Mesendoderm (in vitro differentiated cells): ENCODE measurements at regions not wholly inside any gene's neighbourhood (a gene's known extent, or its start where the extent isn't known, plus 50 kb on each side); places are given as distances from the start of the nearest gene placed in this dataset.

Source experiments
- DNase-seq: peaks from one replicate; pipeline ENCODE4 v3.0.0; 2013
- H2AK5ac ChIP-seq: 2 replicates; pipeline ENCODE4 v1.6.1; 2013; ENCODE audit warnings: low read length, inconsistent platforms
- H2BK120ac ChIP-seq: 2 replicates; pipeline ENCODE4 v1.6.1; 2013; ENCODE audit warnings: low read depth, mild to moderate bottlenecking, low read length, moderate library complexity, mixed read lengths
- H2BK15ac ChIP-seq: replicated peaks from 2 replicates; pipeline ENCODE4 v1.6.1; 2013; ENCODE audit warnings: low read depth, mild to moderate bottlenecking, moderate library complexity
- H2BK5ac ChIP-seq: 2 replicates; pipeline ENCODE4 v1.6.1; 2013; ENCODE audit warnings: low read length, inconsistent platforms
- H3K18ac ChIP-seq: 2 replicates; pipeline ENCODE4 v1.6.1; 2013; ENCODE audit warnings: mild to moderate bottlenecking, low read length, mixed read lengths
- H3K23ac ChIP-seq: one replicate; pipeline ENCODE4 v1.6.1; 2013; ENCODE audit warnings: low read length
- H3K27ac ChIP-seq: 2 replicates; pipeline ENCODE4 v1.5.1; 2013; ENCODE audit warnings: low read depth, mild to moderate bottlenecking, inconsistent platforms, low read length, moderate library complexity
- H3K27me3 ChIP-seq: 2 replicates; pipeline ENCODE4 v1.6.1; 2013; ENCODE audit warnings: low read length, control low read depth, mild to moderate bottlenecking, inconsistent platforms; ENCODE audit not compliant: insufficient read depth, poor library complexity
- H3K36me3 ChIP-seq: 2 replicates; pipeline ENCODE4 v1.6.1; 2013; ENCODE audit warnings: low read length, inconsistent platforms; ENCODE audit not compliant: control insufficient read depth, insufficient read depth
- H3K4ac ChIP-seq: one replicate; pipeline ENCODE4 v1.6.1; 2013; ENCODE audit warnings: low read depth, mild to moderate bottlenecking, low read length, moderate library complexity
- H3K4me1 ChIP-seq: 2 replicates; pipeline ENCODE4 v1.6.1; 2013; ENCODE audit warnings: low read depth, low read length, inconsistent platforms; ENCODE audit not compliant: control insufficient read depth
- H3K4me2 ChIP-seq: 2 replicates; pipeline ENCODE4 v1.6.1; 2013; ENCODE audit warnings: low read length
- H3K4me3 ChIP-seq: 2 replicates; pipeline ENCODE4 v1.5.1; 2013; ENCODE audit warnings: mild to moderate bottlenecking, low read length
- H3K56ac ChIP-seq: one replicate; pipeline ENCODE4 v1.6.1; 2013; ENCODE audit warnings: low read length
- H3K79me1 ChIP-seq: 2 replicates; pipeline ENCODE4 v1.6.1; 2013; ENCODE audit warnings: low read length, inconsistent platforms
- H3K79me2 ChIP-seq: 2 replicates; pipeline ENCODE4 v1.6.1; 2013; ENCODE audit warnings: mild to moderate bottlenecking, low read length; ENCODE audit not compliant: control insufficient read depth, insufficient read depth
- H3K9ac ChIP-seq: 2 replicates; pipeline ENCODE4 v1.6.1; 2013; ENCODE audit warnings: low read length, inconsistent platforms
- H4K5ac ChIP-seq: one replicate; pipeline ENCODE4 v1.6.1; 2013; ENCODE audit warnings: low read length
- H4K8ac ChIP-seq: one replicate; pipeline ENCODE4 v1.6.1; 2013; ENCODE audit warnings: low read depth, mild to moderate bottlenecking, control low read depth, low read length, moderate library complexity
- WGBS: extraction: QIAGEN DNeasy Blood & Tissue Kit; methylation state at CpG from one replicate; pipeline ENCODE4 v1.1.7; 2013; ENCODE audit warnings: low lambda C conversion rate, missing lambda C conversion rate; ENCODE audit not compliant: insufficient coverage; ENCODE audit errors: extremely low coverage; 5-methylcytosine and 5-hydroxymethylcytosine counted together

- Histone ChIP-seq H2AK5ac (no peak overlapping the region), H4K8ac (no peak overlapping the region), H3K27ac (no peak overlapping the region), H3K4me3 (no peak overlapping the region), H2BK120ac (no peak overlapping the region), H3K79me1 (no peaks in the 10 kb centered on the region), H3K18ac (no peak overlapping the region), H3K36me3 (no peaks in the 10 kb centered on the region), H3K79me2 (no peaks in the 10 kb centered on the region), H2BK5ac (no peak overlapping the region), H3K56ac (no peak overlapping the region), H3K27me3 (no peaks in the 10 kb centered on the region), H3K4ac (no peak overlapping the region), H3K4me2 (no peak overlapping the region), H2BK15ac (no peak overlapping the region), H3K9ac (no peak overlapping the region), H3K4me1 (no peaks in the 10 kb centered on the region), H3K23ac (no peak overlapping the region), H4K5ac (no peak overlapping the region)
- no peak for DNase-seq
- WGBS = no CpG with 5 or more reads among the region's 2 CpGs
Observed at GRCh38 chr5:174982485-174982884, 258.1 kb downstream of the MSX2 start.

GRCh38 chr5:174981416-174981815 is 257.0 kb downstream of the MSX2 start:
- no peak overlapping the region for H2AK5ac ChIP-seq
- no CpG with 5 or more reads among the region's 6 CpGs for WGBS
- no peaks in the 10 kb centered on the region for H3K4me1 ChIP-seq

GRCh38 chr5:174980952-174981351 is 256.6 kb downstream of the MSX2 start:
- no peak overlapping the region for H2BK120ac ChIP-seq
- no peak overlapping the region for H2BK5ac ChIP-seq
- H3K4me3 ChIP-seq = no peak overlapping the region
- H3K79me2 ChIP-seq = no peaks in the 10 kb centered on the region
- H3K18ac ChIP-seq = no peak overlapping the region
- H3K27me3 ChIP-seq = no peaks in the 10 kb centered on the region
- H4K8ac ChIP-seq = no peak overlapping the region
- no peak overlapping the region for H2BK15ac ChIP-seq
- no peaks in the 10 kb centered on the region for H3K36me3 ChIP-seq
- no peak overlapping the region for H3K9ac ChIP-seq
- H3K27ac ChIP-seq = no peak overlapping the region
- H3K4me2 ChIP-seq = no peak overlapping the region
- no peaks in the 10 kb centered on the region for H3K79me1 ChIP-seq
- no peaks in the 10 kb centered on the region for H3K4me1 ChIP-seq
- H3K56ac ChIP-seq = no peak overlapping the region
- no peak overlapping the region for H3K4ac ChIP-seq
- H4K5ac ChIP-seq = no peak overlapping the region
- no peak overlapping the region for H3K23ac ChIP-seq
- WGBS = no CpG with 5 or more reads among the region's 2 CpGs
- no peak for DNase-seq
- H2AK5ac ChIP-seq = no peak overlapping the region

More at GRCh38 chr5:174981416-174981815, 257.0 kb downstream of the MSX2 start:
- H3K27ac ChIP-seq = no peak overlapping the region
- H3K18ac ChIP-seq = no peak overlapping the region
- no peaks in the 10 kb centered on the region for H3K36me3 ChIP-seq
- no peak overlapping the region for H4K5ac ChIP-seq
- H4K8ac ChIP-seq = no peak overlapping the region
- no peaks in the 10 kb centered on the region for H3K27me3 ChIP-seq
- H3K4ac ChIP-seq = no peak overlapping the region
- no peak overlapping the region for H2BK15ac ChIP-seq
- no peak overlapping the region for H3K23ac ChIP-seq
- no peak overlapping the region for H2BK120ac ChIP-seq
- H3K9ac ChIP-seq = no peak overlapping the region
- no peak for DNase-seq
- no peaks in the 10 kb centered on the region for H3K79me1 ChIP-seq
- no peak overlapping the region for H3K56ac ChIP-seq
- H3K79me2 ChIP-seq = no peaks in the 10 kb centered on the region
- H2BK5ac ChIP-seq = no peak overlapping the region
- H3K4me2 ChIP-seq = no peak overlapping the region
- no peak overlapping the region for H3K4me3 ChIP-seq

GRCh38 chr5:174972291-174972690 is 247.9 kb downstream of the MSX2 start:
- Histone ChIP-seq H3K18ac (no peak overlapping the region), H3K36me3 (no peaks in the 10 kb centered on the region), H4K8ac (no peak overlapping the region), H2BK5ac (no peak overlapping the region), H4K5ac (no peak overlapping the region), H3K4ac (no peak overlapping the region), H3K56ac (no peak overlapping the region), H3K79me1 (no peaks in the 10 kb centered on the region), H2AK5ac (no peak overlapping the region), H3K4me2 (no peak overlapping the region), H3K27ac (no peak overlapping the region), H3K4me3 (no peak overlapping the region), H3K23ac (no peak overlapping the region), H3K27me3 (no peaks in the 10 kb centered on the region), H2BK120ac (no peak overlapping the region), H3K79me2 (no peaks in the 10 kb centered on the region), H2BK15ac (no peak overlapping the region), H3K4me1 (no peaks in the 10 kb centered on the region), H3K9ac (no peak overlapping the region)
- DNase-seq = no peak
- WGBS = no CpG with 5 or more reads among the region's 2 CpGs

- H3K36me3 ChIP-seq = no peaks in the 10 kb centered on the region
- no peak overlapping the region for H3K23ac ChIP-seq
- H3K4me3 ChIP-seq = no peak overlapping the region
- H2BK5ac ChIP-seq = no peak overlapping the region
- H3K56ac ChIP-seq = no peak overlapping the region
- no peak for DNase-seq
- no peak overlapping the region for H4K5ac ChIP-seq
- no peak overlapping the region for H2BK120ac ChIP-seq
- H3K27me3 ChIP-seq = no peaks in the 10 kb centered on the region
- H3K4me1 ChIP-seq = no peaks in the 10 kb centered on the region
- H2BK15ac ChIP-seq = no peak overlapping the region
- no peak overlapping the region for H3K4ac ChIP-seq
- no peaks in the 10 kb centered on the region for H3K79me2 ChIP-seq
- no peak overlapping the region for H2AK5ac ChIP-seq
- H3K9ac ChIP-seq = no peak overlapping the region
- no peak overlapping the region for H3K18ac ChIP-seq
- no peak overlapping the region for H4K8ac ChIP-seq
- H3K27ac ChIP-seq = no peak overlapping the region
- no peak overlapping the region for H3K4me2 ChIP-seq
- H3K79me1 ChIP-seq = no peaks in the 10 kb centered on the region
Observed at GRCh38 chr5:174971210-174971609, 246.8 kb downstream of the MSX2 start.

GRCh38 chr5:174970502-174970901 is 246.1 kb downstream of the MSX2 start:
- no peak overlapping the region for H2BK120ac ChIP-seq
- H3K36me3 ChIP-seq = no peaks in the 10 kb centered on the region
- H3K27ac ChIP-seq = no peak overlapping the region
- no peaks in the 10 kb centered on the region for H3K4me1 ChIP-seq
- no peak overlapping the region for H3K9ac ChIP-seq
- no peak overlapping the region for H2BK5ac ChIP-seq
- DNase-seq = no peak
- H3K27me3 ChIP-seq = no peaks in the 10 kb centered on the region
- no peak overlapping the region for H4K5ac ChIP-seq
- no peak overlapping the region for H2AK5ac ChIP-seq
- no peak overlapping the region for H4K8ac ChIP-seq
- no peak overlapping the region for H3K18ac ChIP-seq
- H3K4me2 ChIP-seq = no peak overlapping the region
- H3K79me1 ChIP-seq = no peaks in the 10 kb centered on the region
- H3K79me2 ChIP-seq = no peaks in the 10 kb centered on the region
- no peak overlapping the region for H3K23ac ChIP-seq
- H2BK15ac ChIP-seq = no peak overlapping the region
- H3K4ac ChIP-seq = no peak overlapping the region
- no peak overlapping the region for H3K4me3 ChIP-seq
- WGBS = no CpG with 5 or more reads among the region's 4 CpGs
- no peak overlapping the region for H3K56ac ChIP-seq
